Spinal cord (tissue), 9 donors: ENCODE measurements at regions not wholly inside any gene's neighbourhood (a gene's known extent, or its start where the extent isn't known, plus 50 kb on each side); places are given as distances from the start of the nearest gene placed in this dataset.
"Not testable (repeated sequence)": the region's sequence is repeated elsewhere in the genome, so short reads cannot be mapped to it uniquely, and the experiment has no call there.

ENCODE experiments used
- DNase-seq, 6 donors: peaks; one replicate each; pipeline versions ENCODE4 v3.0.0 to v3.0.0-alpha.2; 2013 to 2015; ENCODE audit warnings: low spot score in 6 of 6, low read depth in 4 of 6
- H3K27ac ChIP-seq: one replicate; pipeline ENCODE4 v1.5.1; 2013; ENCODE audit warnings: low read depth, low read length, control low read depth
- H3K27me3 ChIP-seq: one replicate; pipeline ENCODE4 v1.6.1; 2013; ENCODE audit warnings: low read length; ENCODE audit not compliant: control insufficient read depth, insufficient read depth
- H3K36me3 ChIP-seq: one replicate; pipeline ENCODE4 v1.6.1; 2013; ENCODE audit warnings: low read length; ENCODE audit not compliant: control insufficient read depth, insufficient read depth
- H3K4me1 ChIP-seq: one replicate; pipeline ENCODE4 v1.6.1; 2013; ENCODE audit warnings: low read length; ENCODE audit not compliant: control insufficient read depth, insufficient read depth
- H3K4me3 ChIP-seq: one replicate; pipeline ENCODE4 v1.5.1; 2013; ENCODE audit warnings: low read depth, low read length, control low read depth
- H3K9me3 ChIP-seq: one replicate; pipeline ENCODE4 v1.6.1; 2013; ENCODE audit warnings: low read length; ENCODE audit not compliant: control insufficient read depth, insufficient read depth
- WGBS: methylation state at CpG from one replicate; pipeline ENCODE4 v1.1.5; 2013; ENCODE audit warnings: missing lambda C conversion rate; ENCODE audit not compliant: insufficient coverage; 5-methylcytosine and 5-hydroxymethylcytosine counted together
- donor health status: healthy.

GRCh38 chr1:30371888-30372791, 351.2 kb downstream of the MATN1 start:
- Histone ChIP-seq H3K27ac (no peak overlapping the region), H3K9me3 (no peaks in the 10 kb centered on the region), H3K36me3 (no peaks in the 10 kb centered on the region), H3K27me3 (no peaks in the 10 kb centered on the region), H3K4me1 (peaks cover 21% of the 10 kb centered on the region), H3K4me3 (no peak overlapping the region)
- 43% methylated on average over 4 of the region's 7 CpGs for WGBS
- DNase-seq, result no peak

- no peak for DNase-seq
- Histone ChIP-seq H3K4me1 (peaks cover 14% of the 10 kb centered on the region), H3K4me3 (no peak overlapping the region), H3K27ac (no peak overlapping the region), H3K27me3 (no peaks in the 10 kb centered on the region), H3K36me3 (no peaks in the 10 kb centered on the region), H3K9me3 (no peaks in the 10 kb centered on the region)
- 73% methylated on average over 8 of the region's 9 CpGs for WGBS
Observed at GRCh38 chr1:30371179-30371788, 352.1 kb downstream of the MATN1 start.

- DNase-seq, result peak in 1 of 6 donors; percentile 89
- no peaks in the 10 kb centered on the region for H3K36me3 ChIP-seq
- no peaks in the 10 kb centered on the region for H3K9me3 ChIP-seq
- H3K4me1 ChIP-seq, result peaks cover 4% of the 10 kb centered on the region
- no peaks in the 10 kb centered on the region for H3K27me3 ChIP-seq
- WGBS, result 43% methylated on average over 4 of the region's 6 CpGs
- H3K27ac ChIP-seq, result no peak overlapping the region
- no peak overlapping the region for H3K4me3 ChIP-seq
Observed at GRCh38 chr1:30368651-30369240, 354.6 kb downstream of the MATN1 start.

GRCh38 chr1:30366911-30367310, 356.5 kb downstream of the MATN1 start:
- no peak overlapping the region for H3K4me3 ChIP-seq
- 75% methylated on average over 3 of the region's 5 CpGs for WGBS
- peaks cover 10% of the 10 kb centered on the region for H3K4me1 ChIP-seq
- no peaks in the 10 kb centered on the region for H3K9me3 ChIP-seq
- H3K27ac ChIP-seq, result no peak overlapping the region
- no peaks in the 10 kb centered on the region for H3K27me3 ChIP-seq
- no peaks in the 10 kb centered on the region for H3K36me3 ChIP-seq
- peak in 1 of 6 donors; percentile 53 for DNase-seq

- Histone ChIP-seq H3K36me3 (no peaks in the 10 kb centered on the region), H3K27ac (no peak overlapping the region), H3K4me1 (peaks cover 10% of the 10 kb centered on the region), H3K9me3 (no peaks in the 10 kb centered on the region), H3K27me3 (no peaks in the 10 kb centered on the region), H3K4me3 (no peak overlapping the region)
- DNase-seq, result no peak
- WGBS, result no CpG with 5 or more reads among the region's 4 CpGs
Observed at GRCh38 chr1:30366199-30366598, 357.2 kb downstream of the MATN1 start.

- no peak overlapping the region for H3K27ac ChIP-seq
- H3K27me3 ChIP-seq, result no peaks in the 10 kb centered on the region
- no peak for DNase-seq
- H3K36me3 ChIP-seq, result no peaks in the 10 kb centered on the region
- no peaks in the 10 kb centered on the region for H3K9me3 ChIP-seq
- no peak overlapping the region for H3K4me3 ChIP-seq
- peaks cover 10% of the 10 kb centered on the region for H3K4me1 ChIP-seq
- WGBS, result 63% methylated on average over 1 of the region's 3 CpGs
Observed at GRCh38 chr1:30365596-30365995, 357.8 kb downstream of the MATN1 start.

GRCh38 chr1:30363031-30363430, 360.4 kb downstream of the MATN1 start:
- H3K36me3 ChIP-seq, result no peaks in the 10 kb centered on the region
- no CpG with 5 or more reads among the region's 3 CpGs for WGBS
- peaks cover 21% of the 10 kb centered on the region for H3K4me1 ChIP-seq
- H3K27ac ChIP-seq, result no peak overlapping the region
- H3K4me3 ChIP-seq, result no peak overlapping the region
- peak in 1 of 6 donors; percentile 85 for DNase-seq
- no peaks in the 10 kb centered on the region for H3K9me3 ChIP-seq
- H3K27me3 ChIP-seq, result no peaks in the 10 kb centered on the region

- H3K4me1 ChIP-seq, result peaks cover 21% of the 10 kb centered on the region
- no peak overlapping the region for H3K27ac ChIP-seq
- H3K4me3 ChIP-seq, result no peak overlapping the region
- no peaks in the 10 kb centered on the region for H3K27me3 ChIP-seq
- no peak for DNase-seq
- H3K9me3 ChIP-seq, result no peaks in the 10 kb centered on the region
- no peaks in the 10 kb centered on the region for H3K36me3 ChIP-seq
- 59% methylated on average over 6 of the region's 6 CpGs for WGBS
Observed at GRCh38 chr1:30362603-30362990, 360.8 kb downstream of the MATN1 start.

GRCh38 chr1:30361890-30362602, 361.3 kb downstream of the MATN1 start:
- not testable (repeated sequence) for DNase-seq, H3K27ac ChIP-seq, H3K27me3 ChIP-seq, H3K4me3 ChIP-seq, H3K9me3 ChIP-seq, H3K36me3 ChIP-seq
- peaks cover 21% of the 10 kb centered on the region for H3K4me1 ChIP-seq
- 76% methylated on average over 10 of the region's 10 CpGs for WGBS
